ENCODE measurements at regions not wholly inside any gene's neighbourhood (a gene's known extent, or its start where the extent isn't known, plus 50 kb on each side); places are given as distances from the start of the nearest gene placed in this dataset.

DNA sequence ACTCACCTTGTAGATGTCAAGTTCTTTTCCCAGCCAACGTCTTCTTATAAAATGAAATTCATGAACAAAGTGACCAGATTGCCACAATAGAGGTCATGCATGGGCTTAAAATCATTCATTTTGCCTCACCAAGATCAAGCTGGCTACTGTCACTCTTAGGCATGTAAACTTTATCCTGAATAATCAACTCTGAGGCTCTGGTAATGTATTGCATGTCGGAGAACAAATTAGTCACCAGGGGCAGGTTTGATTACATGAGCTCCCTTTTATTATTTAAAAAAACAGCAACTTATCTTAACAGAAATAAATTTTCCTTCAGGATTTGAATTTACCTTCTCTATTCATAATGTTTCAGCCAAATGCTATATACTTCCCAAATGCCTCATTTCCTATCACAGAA, 112.9 kb upstream of the SP4 start:
- no peak overlapping the region for H4K8ac ChIP-seq (ENCODE audit: low read depth in 2 of 2, low read length in 2 of 2)
- H3K27me3 ChIP-seq (ENCODE audit: control insufficient read depth, insufficient read depth, low read length) = no peaks in the 10 kb centered on the region
- no peak overlapping the region for H3K18ac ChIP-seq (ENCODE audit: low read depth, low read length)
- H2AFZ ChIP-seq (replicated peaks; ENCODE audit: low read length, poor library complexity) = no peak overlapping the region
- H4K91ac ChIP-seq (ENCODE audit: insufficient read depth, low read depth, low read length) = no peak overlapping the region
- CTCF ChIA-PET = no interaction called here
- in situ Hi-C loops (cut with MboI; ENCODE audit: low sequenced_read_pairs) = no loop called here
- H3K79me1 ChIP-seq (ENCODE audit: low read depth in 1 of 2, low read length in 2 of 2) = no peaks in the 10 kb centered on the region
- no peak overlapping the region for H4K5ac ChIP-seq (ENCODE audit: low read depth, low read length)
- H3K9me3 ChIP-seq (ENCODE audit: control insufficient read depth, insufficient read depth, low read length) = 0 out of 2 replicates have a peak, but pooled peaks cover 4% of the 10 kb centered on the region
- H3K9me1 ChIP-seq (ENCODE audit: insufficient read depth, low read length) = no peaks in the 10 kb centered on the region
- H2BK15ac ChIP-seq (ENCODE audit: low read depth, low read length) = no peak overlapping the region
- WGBS, 2 experiments (ENCODE audit: extremely low coverage in 2 of 2, insufficient read length in 1 of 2) = no CpG with 5 or more reads among the region's 2 CpGs
- H3K4me1 ChIP-seq (ENCODE audit: control insufficient read depth, insufficient read depth, low read length) = no peaks in the 10 kb centered on the region
- POLR2A ChIA-PET (ENCODE audit: unreplicated experiment) = no interaction called here
- H3K4me3 ChIP-seq (ENCODE audit: insufficient read depth, low read depth, low read length) = no peak overlapping the region
- H3K4me2 ChIP-seq (ENCODE audit: low read depth, low read length) = no peak overlapping the region
- no peak overlapping the region for H3K56ac ChIP-seq (ENCODE audit: extremely low read depth, insufficient read depth, low read length)
- H3K27ac ChIP-seq (ENCODE audit: insufficient read depth, low read length) = no peak overlapping the region
- no peak for TF ChIP-seq SMC3 (IDR thresholded peaks at IDR 0.05; ENCODE audit: low read depth, low read length)
- no peak for TF ChIP-seq CEBPB (IDR thresholded peaks at IDR 0.05; ENCODE audit: low read depth, low read length)
- TF ChIP-seq, protein P1, sequence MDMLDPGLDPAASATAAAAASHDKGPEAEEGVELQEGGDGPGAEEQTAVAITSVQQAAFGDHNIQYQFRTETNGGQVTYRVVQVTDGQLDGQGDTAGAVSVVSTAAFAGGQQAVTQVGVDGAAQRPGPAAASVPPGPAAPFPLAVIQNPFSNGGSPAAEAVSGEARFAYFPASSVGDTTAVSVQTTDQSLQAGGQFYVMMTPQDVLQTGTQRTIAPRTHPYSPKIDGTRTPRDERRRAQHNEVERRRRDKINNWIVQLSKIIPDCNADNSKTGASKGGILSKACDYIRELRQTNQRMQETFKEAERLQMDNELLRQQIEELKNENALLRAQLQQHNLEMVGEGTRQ (IDR thresholded peaks at IDR 0.05; ENCODE audit: low read depth, low read length) = no peak
- no peak for TF ChIP-seq FOS (IDR thresholded peaks at IDR 0.05; ENCODE audit: low read depth, low read length)
- no peak for TF ChIP-seq CHD1 (IDR thresholded peaks at IDR 0.05; ENCODE audit: low read depth, low read length)
- no peak for TF ChIP-seq NFE2L2 (IDR thresholded peaks at IDR 0.05; ENCODE audit: low read depth, low read length)
- no peak for TF ChIP-seq BHLHE40 (IDR thresholded peaks at IDR 0.05; ENCODE audit: low read depth, low read length)
- TF ChIP-seq MAZ (IDR thresholded peaks at IDR 0.05; ENCODE audit: borderline replicate concordance, low read depth, low read length) = no peak
- no peak for TF ChIP-seq RFX5 (IDR thresholded peaks at IDR 0.05; ENCODE audit: low read depth, low read length)
- TF ChIP-seq RCOR1 (IDR thresholded peaks at IDR 0.05; ENCODE audit: insufficient replicate concordance, low read length) = no peak
- TF ChIP-seq POLR2A (IDR thresholded peaks at IDR 0.05; ENCODE audit: low read depth, low read length) = no peak
- no peak for TF ChIP-seq MXI1 (IDR thresholded peaks at IDR 0.05; ENCODE audit: borderline replicate concordance, low read depth, low read length)
- TF ChIP-seq, protein P2, sequence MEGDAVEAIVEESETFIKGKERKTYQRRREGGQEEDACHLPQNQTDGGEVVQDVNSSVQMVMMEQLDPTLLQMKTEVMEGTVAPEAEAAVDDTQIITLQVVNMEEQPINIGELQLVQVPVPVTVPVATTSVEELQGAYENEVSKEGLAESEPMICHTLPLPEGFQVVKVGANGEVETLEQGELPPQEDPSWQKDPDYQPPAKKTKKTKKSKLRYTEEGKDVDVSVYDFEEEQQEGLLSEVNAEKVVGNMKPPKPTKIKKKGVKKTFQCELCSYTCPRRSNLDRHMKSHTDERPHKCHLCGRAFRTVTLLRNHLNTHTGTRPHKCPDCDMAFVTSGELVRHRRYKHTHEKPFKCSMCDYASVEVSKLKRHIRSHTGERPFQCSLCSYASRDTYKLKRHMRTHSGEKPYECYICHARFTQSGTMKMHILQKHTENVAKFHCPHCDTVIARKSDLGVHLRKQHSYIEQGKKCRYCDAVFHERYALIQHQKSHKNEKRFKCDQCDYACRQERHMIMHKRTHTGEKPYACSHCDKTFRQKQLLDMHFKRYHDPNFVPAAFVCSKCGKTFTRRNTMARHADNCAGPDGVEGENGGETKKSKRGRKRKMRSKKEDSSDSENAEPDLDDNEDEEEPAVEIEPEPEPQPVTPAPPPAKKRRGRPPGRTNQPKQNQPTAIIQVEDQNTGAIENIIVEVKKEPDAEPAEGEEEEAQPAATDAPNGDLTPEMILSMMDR (conservative IDR thresholded peaks at IDR 0.05; ENCODE audit: low read depth, low read length) = no peak
- TF ChIP-seq, protein P3, sequence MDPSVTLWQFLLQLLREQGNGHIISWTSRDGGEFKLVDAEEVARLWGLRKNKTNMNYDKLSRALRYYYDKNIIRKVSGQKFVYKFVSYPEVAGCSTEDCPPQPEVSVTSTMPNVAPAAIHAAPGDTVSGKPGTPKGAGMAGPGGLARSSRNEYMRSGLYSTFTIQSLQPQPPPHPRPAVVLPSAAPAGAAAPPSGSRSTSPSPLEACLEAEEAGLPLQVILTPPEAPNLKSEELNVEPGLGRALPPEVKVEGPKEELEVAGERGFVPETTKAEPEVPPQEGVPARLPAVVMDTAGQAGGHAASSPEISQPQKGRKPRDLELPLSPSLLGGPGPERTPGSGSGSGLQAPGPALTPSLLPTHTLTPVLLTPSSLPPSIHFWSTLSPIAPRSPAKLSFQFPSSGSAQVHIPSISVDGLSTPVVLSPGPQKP (IDR thresholded peaks at IDR 0.05; ENCODE audit: borderline replicate concordance, low read depth, low read length) = no peak
- TF ChIP-seq RAD21 (IDR thresholded peaks at IDR 0.05; ENCODE audit: low read length) = no peak
- TF ChIP-seq MAFK (IDR thresholded peaks at IDR 0.05; ENCODE audit: low read depth, low read length) = no peak
- H2AK5ac ChIP-seq (ENCODE audit: low read depth, low read length) = no peak overlapping the region
- no peak overlapping the region for H2BK120ac ChIP-seq (ENCODE audit: low read depth, low read length)
- no peak overlapping the region for H3K4ac ChIP-seq (ENCODE audit: low read depth, low read length)
- no peak overlapping the region for H3K23ac ChIP-seq (ENCODE audit: low read depth, low read length)
- no peak overlapping the region for H3K9ac ChIP-seq (ENCODE audit: low read depth, low read length)
- intact Hi-C loops (cut with micrococcal nuclease) = no loop called here
- H4K20me1 ChIP-seq (ENCODE audit: insufficient read depth, low read length) = no peaks in the 10 kb centered on the region
- dilution Hi-C loops (cut with HindIII; ENCODE audit: low sequenced_read_pairs, unreplicated experiment) = no loop called here
- no TSS peak for BruUV-seq (replicated peaks)
- no peak for DNase-seq
- ATAC-seq (ENCODE audit: low read depth) = no peak
- no peak overlapping the region for H2AK9ac ChIP-seq (replicated peaks; ENCODE audit: low read depth, low read length, poor library complexity)
- H3K14ac ChIP-seq (replicated peaks; ENCODE audit: low read depth, low read length) = no peak overlapping the region
- no peak overlapping the region for H2BK20ac ChIP-seq (ENCODE audit: low read depth, low read length)
- H3K36me3 ChIP-seq (ENCODE audit: control insufficient read depth, insufficient read depth, low read length) = no peaks in the 10 kb centered on the region
- H2BK5ac ChIP-seq (ENCODE audit: low read depth, low read length, poor library complexity, severe bottlenecking) = no peak overlapping the region
